G401 (cell line): ENCODE measurements at regions not wholly inside any gene's neighbourhood (a gene's known extent, or its start where the extent isn't known, plus 50 kb on each side); places are given as distances from the start of the nearest gene placed in this dataset.

Source experiments
- DNase-seq: peaks from one replicate; pipeline ENCODE4 v3.0.0-alpha.2; 2015; ENCODE audit warnings: low spot score
- in situ Hi-C: cut with HindIII; loops from 2 replicates; pipeline ENCODE4 v1.10.0; 2016; ENCODE audit warnings: low sequenced_read_pairs, mixed read lengths

- in situ Hi-C loops = no loop called here
These were observed 246.5 kb downstream of the TOMM20 start for GRCh38 chr1:234881893-234882771.

GRCh38 chr1:234879147-234880080 lies 249.2 kb downstream of the TOMM20 start:
- in situ Hi-C loops = no loop called here
- DNase-seq = no peak

More at GRCh38 chr1:234881893-234882771, 246.5 kb downstream of the TOMM20 start:
- DNase-seq = no peak

GRCh38 chr1:234878288-234878687 lies 250.3 kb downstream of the TOMM20 start:
- DNase-seq = no peak
- in situ Hi-C loops = no loop called here

- DNase-seq = no peak
- in situ Hi-C loops = no loop called here
These were observed 250.9 kb downstream of the TOMM20 start for GRCh38 chr1:234877761-234878160.

GRCh38 chr1:234875953-234876855 lies 252.4 kb downstream of the TOMM20 start:
- no peak for DNase-seq
- in situ Hi-C loops = no loop called here

- DNase-seq = peak; percentile 86
- in situ Hi-C loops = no loop called here
These were observed 253.2 kb downstream of the TOMM20 start for GRCh38 chr1:234875328-234875952.

- in situ Hi-C loops = no loop called here
- no peak for DNase-seq
These were observed 254.0 kb downstream of the TOMM20 start for GRCh38 chr1:234874291-234875288.

GRCh38 chr1:234871710-234872271 lies 256.8 kb downstream of the TOMM20 start:
- in situ Hi-C loops = no loop called here

GRCh38 chr1:234871039-234871709 lies 257.5 kb downstream of the TOMM20 start:
- in situ Hi-C loops = no loop called here
- no peak for DNase-seq

More at GRCh38 chr1:234871710-234872271, 256.8 kb downstream of the TOMM20 start:
- DNase-seq = no peak

- peak; percentile 39 for DNase-seq
- in situ Hi-C loops = no loop called here
These were observed 258.3 kb downstream of the TOMM20 start for GRCh38 chr1:234870020-234870981.

- in situ Hi-C loops = no loop called here
- no peak for DNase-seq
These were observed 259.2 kb downstream of the TOMM20 start for GRCh38 chr1:234869182-234870019.

- in situ Hi-C loops = no loop called here
- no peak for DNase-seq
These were observed 258.5 kb upstream of the IRF2BP2 start for GRCh38 chr1:234868296-234869147.

- in situ Hi-C loops = no loop called here
- DNase-seq = no peak
These were observed 256.3 kb upstream of the IRF2BP2 start for GRCh38 chr1:234866007-234866866.
